H1 (cell line): ENCODE measurements at regions not wholly inside any gene's neighbourhood (a gene's known extent, or its start where the extent isn't known, plus 50 kb on each side); places are given as distances from the start of the nearest gene placed in this dataset.

Source experiments
- CTCF ChIA-PET: fragments of 300-600 bp; sonication (Branson Sonifier 250); formaldehyde crosslinking; loops from one replicate; lab custom pipeline; 2021; ENCODE audit not compliant: partially characterized antibody; lab: Charles Lee
- POLR2A ChIA-PET: fragments of 300-600 bp; sonication (Branson Sonifier 250); formaldehyde crosslinking; loops from one replicate; lab custom pipeline; 2021; ENCODE audit warnings: inconsistent platforms; ENCODE audit not compliant: partially characterized antibody; lab: Charles Lee
- DNase-seq, 2 experiments: peaks; one replicate each; pipeline versions ENCODE4 v3.0.0 to v3.0.0-alpha.2; 2010 to 2022; ENCODE audit warnings: low spot score in 2 of 2, low read depth in 1 of 2, mixed read lengths in 1 of 2
- FAIRE-seq: peaks from 2 replicates; lab custom pipeline; 2011; peaks lifted over from hg19 to GRCh38; lab: Jason Lieb, UNC
- H2AFZ ChIP-seq: 2 replicates; pipeline ENCODE4 v1.8.1; 2012; ENCODE audit warnings: low read length, inconsistent platforms
- H2AK5ac ChIP-seq: 2 replicates; pipeline ENCODE4 v1.6.1; 2013; ENCODE audit warnings: low read depth, low read length
- H2BK120ac ChIP-seq: replicated peaks from 2 replicates; pipeline ENCODE3; 2013; ENCODE audit warnings: low read depth, low read length, inconsistent platforms
- H2BK12ac ChIP-seq: 2 replicates; pipeline ENCODE4 v1.6.1; 2013; ENCODE audit warnings: low read depth, low read length
- H2BK15ac ChIP-seq: 2 replicates; pipeline ENCODE4 v1.6.1; 2013; ENCODE audit warnings: low read length
- H2BK20ac ChIP-seq: 2 replicates; pipeline ENCODE4 v1.6.1; 2013; ENCODE audit warnings: low read length
- H2BK5ac ChIP-seq: 2 replicates; pipeline ENCODE4 v1.6.1; 2013; ENCODE audit warnings: low read depth, low read length
- H3K14ac ChIP-seq: 2 replicates; pipeline ENCODE4 v1.6.1; 2013; ENCODE audit warnings: inconsistent platforms; ENCODE audit not compliant: insufficient read length
- H3K18ac ChIP-seq: 2 replicates; pipeline ENCODE4 v1.6.1; 2013; ENCODE audit warnings: low read length; ENCODE audit errors: extremely low read depth
- H3K23ac ChIP-seq: 2 replicates; pipeline ENCODE4 v1.6.1; 2013; ENCODE audit warnings: inconsistent platforms; ENCODE audit not compliant: insufficient read length
- H3K23me2 ChIP-seq: 2 replicates; pipeline ENCODE4 v1.6.1; 2013; ENCODE audit warnings: low read depth, low read length
- H3K27ac ChIP-seq: 2 replicates; pipeline ENCODE4 v1.6.1; 2011; ENCODE audit warnings: low read depth, low read length, inconsistent platforms
- H3K27me3 ChIP-seq, 4 experiments: replicated peaks in 1 of 4; 1 replicate in 1 of 4; 2 replicates in 3 of 4; pipeline versions ENCODE4 v1.6.1 to v1.8.1; 2011 to 2013; ENCODE audit warnings: low read length in 3 of 4, mild to moderate bottlenecking in 3 of 4, inconsistent platforms in 2 of 4, mixed read lengths in 2 of 4, moderate library complexity in 1 of 4; ENCODE audit not compliant: control insufficient read depth in 3 of 4, insufficient read depth in 3 of 4; ENCODE audit errors: extremely low read depth in 1 of 4
- H3K36me3 ChIP-seq, 4 experiments: 2 replicates each; pipeline versions ENCODE4 v1.6.1 to v1.8.1; 2011 to 2013; ENCODE audit warnings: mild to moderate bottlenecking in 4 of 4, low read length in 3 of 4, moderate library complexity in 2 of 4, control low read depth in 1 of 4, inconsistent platforms in 1 of 4; ENCODE audit not compliant: insufficient read depth in 4 of 4, control insufficient read depth in 2 of 4
- H3K4ac ChIP-seq: replicated peaks from 2 replicates; pipeline ENCODE3; 2013; ENCODE audit warnings: low read length, low read depth, mixed read lengths, inconsistent platforms; ENCODE audit not compliant: insufficient read length
- H3K4me1 ChIP-seq, 4 experiments: replicated peaks in 1 of 4; 1 replicate in 1 of 4; 2 replicates in 3 of 4; pipeline versions ENCODE4 v1.6.1 to v1.8.1; 2011 to 2013; ENCODE audit warnings: low read length in 3 of 4, inconsistent platforms in 2 of 4, mixed read lengths in 1 of 4; ENCODE audit not compliant: insufficient read depth in 4 of 4, control insufficient read depth in 3 of 4
- H3K4me2 ChIP-seq, 2 experiments: 2 replicates each; pipeline versions ENCODE4 v1.6.1 to v1.8.1; 2011 to 2013; ENCODE audit warnings: low read depth in 2 of 2, low read length in 2 of 2, control low read depth in 1 of 2, inconsistent platforms in 1 of 2, mild to moderate bottlenecking in 1 of 2; ENCODE audit not compliant: insufficient read depth in 1 of 2
- H3K4me3 ChIP-seq, 4 experiments: fragments of 200-600, 300-600 bp in 1 of 4; sonication (generic), shearing (Covaris generic), sonication (Bioruptor Twin) in 1 of 4; 2 replicates each; pipeline versions ENCODE4 v1.5.1 to v1.8.1; 2011 to 2016; ENCODE audit warnings: low read length in 4 of 4, low read depth in 3 of 4, control low read depth in 2 of 4, inconsistent platforms in 2 of 4, mild to moderate bottlenecking in 2 of 4, mixed read lengths in 1 of 4, moderate library complexity in 1 of 4; ENCODE audit not compliant: insufficient read depth in 2 of 4; ENCODE audit errors: extremely low read depth in 1 of 4
- H3K56ac ChIP-seq: replicated peaks from 2 replicates; pipeline ENCODE3; 2013; ENCODE audit warnings: low read depth, mild to moderate bottlenecking, mixed read lengths, low read length, inconsistent platforms; ENCODE audit not compliant: insufficient read length
- H3K79me1 ChIP-seq: 2 replicates; pipeline ENCODE4 v1.6.1; 2013; ENCODE audit warnings: low read depth, low read length, control low read depth
- H3K79me2 ChIP-seq, 2 experiments: 2 replicates each; pipeline versions ENCODE4 v1.6.1 to v1.8.1; 2012 to 2013; ENCODE audit warnings: low read length in 2 of 2, mild to moderate bottlenecking in 2 of 2, inconsistent platforms in 1 of 2; ENCODE audit not compliant: insufficient read depth in 2 of 2, control insufficient read depth in 1 of 2
- H3K9ac ChIP-seq, 4 experiments: replicated peaks in 1 of 4; 1 replicate in 1 of 4; 2 replicates in 3 of 4; pipeline versions ENCODE4 v1.6.1 to v1.8.1; 2011 to 2013; ENCODE audit warnings: low read depth in 3 of 4, low read length in 3 of 4, control low read depth in 2 of 4, mild to moderate bottlenecking in 2 of 4, moderate library complexity in 2 of 4, inconsistent platforms in 1 of 4; ENCODE audit errors: extremely low read depth in 1 of 4
- H3K9me3 ChIP-seq, 2 experiments: 2 replicates each; pipeline versions ENCODE4 v1.6.1 to v1.8.1; 2012 to 2013; ENCODE audit warnings: mild to moderate bottlenecking in 2 of 2, moderate library complexity in 2 of 2, control low read depth in 1 of 2, inconsistent platforms in 1 of 2, low read depth in 1 of 2, low read length in 1 of 2, mixed read lengths in 1 of 2; ENCODE audit not compliant: insufficient read depth in 2 of 2
- H4K20me1 ChIP-seq, 2 experiments: replicated peaks in 1 of 2; 2 replicates each; pipeline versions ENCODE3 to v1.8.1; 2011 to 2013; ENCODE audit warnings: inconsistent platforms in 2 of 2, low read length in 2 of 2, mild to moderate bottlenecking in 1 of 2; ENCODE audit not compliant: insufficient read depth in 2 of 2, control insufficient read depth in 1 of 2
- H4K5ac ChIP-seq: 2 replicates; pipeline ENCODE4 v1.6.1; 2013; ENCODE audit warnings: low read length, low read depth, mixed read lengths, inconsistent platforms; ENCODE audit not compliant: insufficient read length
- H4K8ac ChIP-seq: 2 replicates; pipeline ENCODE4 v1.8.0; 2013; ENCODE audit warnings: mild to moderate bottlenecking, moderate library complexity, low read length, inconsistent platforms; ENCODE audit not compliant: insufficient read depth; ENCODE audit errors: extremely low read depth
- H4K91ac ChIP-seq: replicated peaks from 2 replicates; pipeline ENCODE3; 2013; ENCODE audit warnings: low read length, mixed read lengths, inconsistent platforms; ENCODE audit not compliant: insufficient read length
- ASH2L ChIP-seq: fragments of 200-600, 300-600 bp; sonication (generic); IDR thresholded peaks from one replicate; pipeline ENCODE4 v1.7.1; 2017; ENCODE audit warnings: low read length
- ATF3 ChIP-seq: IDR thresholded peaks from 2 replicates; pipeline ENCODE4 v1.6.1; 2011; ENCODE audit warnings: low read depth, mild to moderate bottlenecking, low read length; ENCODE audit not compliant: insufficient read depth
- CBX5 ChIP-seq: fragments of 300-800, 300-1000 bp; sonication (generic); IDR thresholded peaks from 2 replicates; pipeline ENCODE4 v1.7.1; 2016; ENCODE audit warnings: antibody characterized with exemption, low read length, low read depth
- CTBP2 ChIP-seq: IDR thresholded peaks from 2 replicates; pipeline ENCODE4 v1.7.0; 2011; ENCODE audit warnings: borderline replicate concordance, mild to moderate bottlenecking, moderate library complexity, mixed read lengths, low read length; ENCODE audit not compliant: insufficient read depth, insufficient read length
- E2F6 ChIP-seq: IDR thresholded peaks from 2 replicates; pipeline ENCODE4 v1.6.1; 2012; ENCODE audit warnings: inconsistent platforms
- EZH2 ChIP-seq: fragments of 200-600 bp; sonication (generic); IDR thresholded peaks from 2 replicates; pipeline ENCODE4 v1.7.1; 2012; ENCODE audit warnings: low read depth, mild to moderate bottlenecking, moderate library complexity, low read length, inconsistent platforms; ENCODE audit not compliant: severe bottlenecking
- HDAC6 ChIP-seq: IDR thresholded peaks from one replicate; pipeline ENCODE4 v1.7.1; 2012; ENCODE audit warnings: low read depth, mild to moderate bottlenecking, inconsistent platforms, low read length, moderate library complexity
- POLR2A ChIP-seq, 2 experiments: IDR thresholded peaks; 1 replicate in 1 of 2; 2 replicates in 1 of 2; pipeline ENCODE4 v1.6.1; 2011; ENCODE audit warnings: low read depth in 2 of 2, low read length in 2 of 2, mild to moderate bottlenecking in 2 of 2; ENCODE audit errors: control extremely low read depth in 1 of 2
- RAD21 ChIP-seq, 2 experiments: IDR thresholded peaks in 1 of 2; conservative IDR thresholded peaks in 1 of 2; 2 replicates each; pipeline ENCODE4 v1.6.1; 2011; ENCODE audit warnings: low read depth in 2 of 2, low read length in 2 of 2, improper control_type of control experiment in 1 of 2, inconsistent platforms in 1 of 2, mild to moderate bottlenecking in 1 of 2, moderate library complexity in 1 of 2
- SIN3A ChIP-seq, 2 experiments: IDR thresholded peaks in 1 of 2; conservative IDR thresholded peaks in 1 of 2; 2 replicates each; pipeline ENCODE4 v1.6.1; 2011 to 2012; ENCODE audit warnings: low read length in 2 of 2, improper control_type of control experiment in 1 of 2, low read depth in 1 of 2, mild to moderate bottlenecking in 1 of 2
- SP2 ChIP-seq: IDR thresholded peaks from 2 replicates; pipeline ENCODE4 v1.6.1; 2012; ENCODE audit warnings: mild to moderate bottlenecking, low read length, inconsistent platforms
- TBP ChIP-seq: IDR thresholded peaks from 2 replicates; pipeline ENCODE4 v1.6.1; 2011; ENCODE audit warnings: low read depth, low read length, improper control_type of control experiment
- TCF12 ChIP-seq: IDR thresholded peaks from 2 replicates; pipeline ENCODE4 v1.6.1; 2011; ENCODE audit warnings: low read depth, mild to moderate bottlenecking, low read length
- TEAD4 ChIP-seq: IDR thresholded peaks from 2 replicates; pipeline ENCODE4 v1.6.1; 2012; ENCODE audit warnings: low read depth, low read length, inconsistent platforms, mixed read lengths
- WGBS, 2 experiments: shearing (Covaris generic) in 1 of 2; methylation state at CpG; one replicate each; pipeline versions ENCODE4 v1.1.6 to v1.1.7; 2013 to 2015; ENCODE audit warnings: low lambda C conversion rate in 2 of 2, mixed read lengths in 2 of 2, inconsistent platforms in 1 of 2, low coverage in 1 of 2, missing lambda C conversion rate in 1 of 2; ENCODE audit not compliant: insufficient replicate concordance in 2 of 2, insufficient coverage in 1 of 2, insufficient read length in 1 of 2; ENCODE audit errors: extremely low coverage in 1 of 2, missing lambda C conversion rate in 1 of 2; 5-methylcytosine and 5-hydroxymethylcytosine counted together

- Histone ChIP-seq H2BK120ac (no peak overlapping the region), H3K14ac (no peak overlapping the region), H3K4ac (no peak overlapping the region), H4K20me1 (no peaks in the 10 kb centered on the region), H3K36me3 (no peaks in the 10 kb centered on the region), H3K9me3 (no peaks in the 10 kb centered on the region), H4K91ac (no peak overlapping the region), H3K18ac (no peak overlapping the region), H2BK15ac (no peak overlapping the region), H2AK5ac (no peak overlapping the region), H2BK12ac (no peak overlapping the region), H3K79me1 (no peaks in the 10 kb centered on the region), H2BK5ac (no peak overlapping the region), H3K79me2 (no peaks in the 10 kb centered on the region), H3K4me3 (no peak overlapping the region), H3K4me1 (no peaks in the 10 kb centered on the region; a peak in 1 of 7 replicates), H3K27me3 (peaks cover 0 to 1% (median 0%) of the 10 kb centered on the region in 4 experiments; a peak in 1 of 7 replicates), H3K27ac (no peak overlapping the region), H2BK20ac (no peak overlapping the region), H3K9ac (no peak overlapping the region), H3K56ac (no peak overlapping the region), H4K5ac (no peak overlapping the region), H2AFZ (no peak overlapping the region), H3K23me2 (no peaks in the 10 kb centered on the region), H3K4me2 (no peak overlapping the region), H4K8ac (no peak overlapping the region), H3K23ac (no peak overlapping the region)
- POLR2A ChIA-PET, result no interaction called here
- CTCF ChIA-PET, result no interaction called here
- 71% methylated on average over 1 of the region's 1 CpG; no CpG with 5 or more reads in 1 of the 2 experiments for WGBS, 2 experiments
- DNase-seq, result no peak
- FAIRE-seq, result no peak
- no peak for TF ChIP-seq RAD21 (IDR thresholded peaks at IDR 0.05 in 1 of 2, conservative IDR thresholded peaks at IDR 0.05 in 1 of 2; ENCODE audit: low read depth in 2 of 2, low read length in 2 of 2)
- TF ChIP-seq SIN3A (conservative IDR thresholded peaks at IDR 0.05 in 1 of 2, IDR thresholded peaks at IDR 0.05 in 1 of 2; ENCODE audit: low read depth in 1 of 2, low read length in 2 of 2), result no peak
- TF ChIP-seq TCF12, result no peak
- no peak for TF ChIP-seq POLR2A (IDR thresholded peaks at IDR 0.05; ENCODE audit: control extremely low read depth in 1 of 2, low read depth in 2 of 2, low read length in 2 of 2)
- no peak for TF ChIP-seq TEAD4
- no peak for TF ChIP-seq CBX5
- no peak for TF ChIP-seq ATF3
- TF ChIP-seq CTBP2, result no peak
- TF ChIP-seq HDAC6, result no peak
- no peak for TF ChIP-seq TBP
- TF ChIP-seq ASH2L, result no peak
- TF ChIP-seq SP2, result no peak
- TF ChIP-seq EZH2, result no peak
- no peak for TF ChIP-seq E2F6
Measured at GRCh38 chr5:163190784-163191183, 246.6 kb upstream of the CCNG1 start.
